A673 (cell line): ENCODE measurements at regions not wholly inside any gene's neighbourhood (a gene's known extent, or its start where the extent isn't known, plus 50 kb on each side); places are given as distances from the start of the nearest gene placed in this dataset.

Experiments
- EZH2 ChIP-seq: fragments of 200-600 bp; sonication (generic); IDR thresholded peaks from 2 replicates; pipeline ENCODE4 v1.6.1; 2017; ENCODE audit warnings: borderline replicate concordance, low read depth, mild to moderate bottlenecking, mixed read lengths, antibody characterized with exemption, low read length; ENCODE audit not compliant: poor library complexity, severe bottlenecking
- TF ChIP-seq, protein P1 (sequence below): fragments of 300-800, 200-600 bp; sonication (generic); conservative IDR thresholded peaks from 2 replicates; pipeline ENCODE4 v1.5.1; 2017; ENCODE audit warnings: low read depth, mild to moderate bottlenecking, antibody characterized with exemption, low read length, moderate library complexity, mixed read lengths

DNA sequence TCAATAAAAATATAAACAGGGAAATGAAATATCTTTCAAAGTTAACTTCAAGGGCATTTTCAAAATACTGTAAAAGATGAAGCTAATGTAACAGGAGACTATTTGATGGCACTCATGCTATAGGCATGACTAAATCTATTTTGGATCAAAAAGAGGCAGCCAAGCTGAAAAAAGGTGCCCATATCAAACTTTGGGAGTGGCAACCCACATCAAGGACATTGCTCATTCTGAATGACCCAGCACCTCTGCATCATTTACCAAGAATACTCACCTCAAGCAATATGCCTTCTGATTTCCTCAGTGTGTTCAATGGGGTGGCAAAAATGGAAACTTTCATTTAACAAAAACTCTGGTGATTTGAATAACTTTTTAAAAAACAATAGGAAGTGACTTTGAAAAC lies 853.3 kb downstream of the TLE1 start:
- TF ChIP-seq, protein P1, sequence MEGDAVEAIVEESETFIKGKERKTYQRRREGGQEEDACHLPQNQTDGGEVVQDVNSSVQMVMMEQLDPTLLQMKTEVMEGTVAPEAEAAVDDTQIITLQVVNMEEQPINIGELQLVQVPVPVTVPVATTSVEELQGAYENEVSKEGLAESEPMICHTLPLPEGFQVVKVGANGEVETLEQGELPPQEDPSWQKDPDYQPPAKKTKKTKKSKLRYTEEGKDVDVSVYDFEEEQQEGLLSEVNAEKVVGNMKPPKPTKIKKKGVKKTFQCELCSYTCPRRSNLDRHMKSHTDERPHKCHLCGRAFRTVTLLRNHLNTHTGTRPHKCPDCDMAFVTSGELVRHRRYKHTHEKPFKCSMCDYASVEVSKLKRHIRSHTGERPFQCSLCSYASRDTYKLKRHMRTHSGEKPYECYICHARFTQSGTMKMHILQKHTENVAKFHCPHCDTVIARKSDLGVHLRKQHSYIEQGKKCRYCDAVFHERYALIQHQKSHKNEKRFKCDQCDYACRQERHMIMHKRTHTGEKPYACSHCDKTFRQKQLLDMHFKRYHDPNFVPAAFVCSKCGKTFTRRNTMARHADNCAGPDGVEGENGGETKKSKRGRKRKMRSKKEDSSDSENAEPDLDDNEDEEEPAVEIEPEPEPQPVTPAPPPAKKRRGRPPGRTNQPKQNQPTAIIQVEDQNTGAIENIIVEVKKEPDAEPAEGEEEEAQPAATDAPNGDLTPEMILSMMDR: no peak
- TF ChIP-seq EZH2: no peak
